Caco-2 (cell line): ENCODE measurements at regions not wholly inside any gene's neighbourhood (a gene's known extent, or its start where the extent isn't known, plus 50 kb on each side); places are given as distances from the start of the nearest gene placed in this dataset.

Experiments used
- BruUV-seq: library from RNA; stranded (reverse); fragments of 400-500 nt; replicated peaks from 2 replicates; lab custom pipeline; 2021; lab: Mats Ljungman, UMichigan
- CTCF ChIA-PET: fragments of 300-600 bp; sonication (Branson Sonifier 250); formaldehyde crosslinking; loops from one replicate; lab custom pipeline; 2022; ENCODE audit warnings: antibody characterized with exemption; lab: Charles Lee
- POLR2A ChIA-PET: fragments of 300-600 bp; sonication (Branson Sonifier 250); formaldehyde crosslinking; loops from one replicate; lab custom pipeline; 2022; ENCODE audit warnings: antibody characterized with exemption; lab: Charles Lee
- DNase-seq, 2 experiments: peaks; one replicate each; pipeline versions ENCODE4 v3.0.0 to v3.0.0-alpha.2; 2020 to 2022
- H3K27me3 ChIP-seq: replicated peaks from 2 replicates; pipeline ENCODE4 v1.6.0; 2011; ENCODE audit warnings: low read length; ENCODE audit not compliant: control insufficient read depth, insufficient read depth
- H3K36me3 ChIP-seq: 2 replicates; pipeline ENCODE4 v1.5.1; 2011; ENCODE audit warnings: low read length; ENCODE audit not compliant: control insufficient read depth, insufficient read depth
- H3K4me1 ChIP-seq: fragments of 250-450 bp; sonication (Bioruptor Pico); 2 replicates; pipeline ENCODE4 v1.5.1; 2020; ENCODE audit warnings: mild to moderate bottlenecking
- H3K4me3 ChIP-seq: 2 replicates; pipeline ENCODE4 v1.5.1; 2011; ENCODE audit warnings: low read depth, mild to moderate bottlenecking, control low read depth, low read length
- H3K9me3 ChIP-seq: fragments of 250-450 bp; sonication (Bioruptor Pico); 2 replicates; pipeline ENCODE4 v1.5.1; 2020; ENCODE audit warnings: mild to moderate bottlenecking, moderate library complexity
- H3K27ac Mint-ChIP-seq: one replicate; pipeline ENCODE4 v1.8.0; 2022; ENCODE audit warnings: mixed read lengths; ENCODE audit not compliant: unreplicated experiment
- H3K27me3 Mint-ChIP-seq: one replicate; pipeline ENCODE4 v1.8.0; 2022; ENCODE audit warnings: mixed read lengths; ENCODE audit not compliant: insufficient read depth, unreplicated experiment
- H3K36me3 Mint-ChIP-seq: one replicate; pipeline ENCODE4 v1.8.0; 2022; ENCODE audit warnings: mild to moderate bottlenecking, mixed read lengths; ENCODE audit not compliant: insufficient read depth, unreplicated experiment
- H3K4me1 Mint-ChIP-seq: one replicate; pipeline ENCODE4 v1.8.0; 2022; ENCODE audit warnings: low read depth, mixed read lengths; ENCODE audit not compliant: unreplicated experiment
- H3K4me3 Mint-ChIP-seq: one replicate; pipeline ENCODE4 v1.8.0; 2022; ENCODE audit warnings: mild to moderate bottlenecking, moderate library complexity, mixed read lengths; ENCODE audit not compliant: unreplicated experiment
- H3K9me3 Mint-ChIP-seq: one replicate; pipeline ENCODE4 v1.8.0; 2022; ENCODE audit warnings: mixed read lengths; ENCODE audit not compliant: unreplicated experiment
- CTCF ChIP-seq, 2 experiments: fragments of 200-600 bp in 1 of 2; IDR thresholded peaks; 1 replicate in 1 of 2; 2 replicates in 1 of 2; pipeline versions ENCODE4 v1.5.1 to v1.8.0; 2011 to 2022; ENCODE audit warnings: antibody characterized with exemption in 1 of 2, control low read depth in 1 of 2, inconsistent platforms in 1 of 2, low read depth in 1 of 2, low read length in 1 of 2, mild to moderate bottlenecking in 1 of 2, moderate library complexity in 1 of 2; ENCODE audit not compliant: insufficient read depth in 1 of 2, severe bottlenecking in 1 of 2, unreplicated experiment in 1 of 2
- intact Hi-C: fragments of 100-400 bp; cut with micrococcal nuclease; formaldehyde crosslinking; loops from one replicate; pipeline ENCODE4 v1.10.0; 2022; ENCODE audit not compliant: unreplicated experiment

DNA sequence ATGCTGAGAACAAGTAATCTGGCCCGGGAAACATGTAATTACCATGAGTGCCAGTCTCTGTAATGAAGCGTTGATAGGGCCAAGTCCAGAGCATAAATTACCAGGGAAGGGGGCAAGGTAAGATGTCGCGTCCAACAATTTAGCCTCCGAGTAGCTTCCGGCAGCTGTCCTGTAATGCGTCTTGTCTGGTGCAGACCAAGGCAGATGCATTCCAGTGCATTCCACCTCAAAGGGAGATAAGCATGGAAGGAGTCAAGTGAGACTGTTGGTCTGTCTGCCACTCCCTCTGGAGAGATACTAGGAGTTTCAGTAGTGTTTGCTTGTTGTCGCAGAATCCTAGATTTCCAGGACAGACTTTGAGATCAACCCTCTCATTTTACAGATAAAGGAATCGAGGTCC is 218.3 kb downstream of the AACS start:
- Mint-ChIP-seq H3K9me3 (peaks cover 10% of the 10 kb centered on the region), H3K4me3 (no peak overlapping the region), H3K27me3 (peaks cover 19% of the 10 kb centered on the region), H3K4me1 (no peaks in the 10 kb centered on the region), H3K36me3 (no peaks in the 10 kb centered on the region), H3K27ac (no peak overlapping the region)
- CTCF ChIA-PET: no interaction called here
- no peaks in the 10 kb centered on the region for H3K36me3 ChIP-seq
- intact Hi-C loops: no loop called here
- no TSS peak for BruUV-seq
- H3K27me3 ChIP-seq: no peaks in the 10 kb centered on the region
- no peak for DNase-seq
- POLR2A ChIA-PET: no interaction called here
- H3K4me1 ChIP-seq: no peaks in the 10 kb centered on the region
- TF ChIP-seq CTCF (IDR thresholded peaks at IDR 0.05; ENCODE audit: insufficient read depth in 1 of 2, low read depth in 1 of 2, low read length in 1 of 2, severe bottlenecking in 1 of 2, unreplicated experiment in 1 of 2): no peak
- no peaks in the 10 kb centered on the region for H3K9me3 ChIP-seq
- no peak overlapping the region for H3K4me3 ChIP-seq

- no peaks in the 10 kb centered on the region for H3K36me3 Mint-ChIP-seq
- H3K27me3 Mint-ChIP-seq: peaks cover 19% of the 10 kb centered on the region
- intact Hi-C loops: no loop called here
- no peak for TF ChIP-seq CTCF (IDR thresholded peaks at IDR 0.05; ENCODE audit: insufficient read depth in 1 of 2, low read depth in 1 of 2, low read length in 1 of 2, severe bottlenecking in 1 of 2, unreplicated experiment in 1 of 2)
- ChIA-PET POLR2A (no interaction called here), CTCF (no interaction called here)
- BruUV-seq: no TSS peak
- no peaks in the 10 kb centered on the region for H3K9me3 ChIP-seq
- no peak overlapping the region for H3K4me3 ChIP-seq
- H3K4me1 Mint-ChIP-seq: no peaks in the 10 kb centered on the region
- no peak overlapping the region for H3K27ac Mint-ChIP-seq
- H3K4me3 Mint-ChIP-seq: no peak overlapping the region
- no peaks in the 10 kb centered on the region for H3K27me3 ChIP-seq
- no peaks in the 10 kb centered on the region for H3K4me1 ChIP-seq
- H3K36me3 ChIP-seq: no peaks in the 10 kb centered on the region
- DNase-seq: no peak
- peaks cover 10% of the 10 kb centered on the region for H3K9me3 Mint-ChIP-seq
These were observed 218.9 kb downstream of the AACS start for GRCh38 chr12:125284087-125284486.

- DNase-seq: no peak
- H3K4me3 Mint-ChIP-seq: no peak overlapping the region
- Histone ChIP-seq H3K9me3 (no peaks in the 10 kb centered on the region), H3K4me3 (no peak overlapping the region), H3K36me3 (no peaks in the 10 kb centered on the region), H3K27me3 (no peaks in the 10 kb centered on the region), H3K4me1 (no peaks in the 10 kb centered on the region)
- H3K4me1 Mint-ChIP-seq: no peaks in the 10 kb centered on the region
- intact Hi-C loops: no loop called here
- no TSS peak for BruUV-seq
- H3K36me3 Mint-ChIP-seq: no peaks in the 10 kb centered on the region
- H3K9me3 Mint-ChIP-seq: peaks cover 10% of the 10 kb centered on the region
- H3K27ac Mint-ChIP-seq: no peak overlapping the region
- TF ChIP-seq CTCF (IDR thresholded peaks at IDR 0.05; ENCODE audit: insufficient read depth in 1 of 2, low read depth in 1 of 2, low read length in 1 of 2, severe bottlenecking in 1 of 2, unreplicated experiment in 1 of 2): no peak
- CTCF ChIA-PET: no interaction called here
- POLR2A ChIA-PET: no interaction called here
- peaks cover 22% of the 10 kb centered on the region for H3K27me3 Mint-ChIP-seq
These were observed 219.9 kb downstream of the AACS start for GRCh38 chr12:125284945-125285685.
